H9 (cell line): ENCODE measurements at regions not wholly inside any gene's neighbourhood (a gene's known extent, or its start where the extent isn't known, plus 50 kb on each side); places are given as distances from the start of the nearest gene placed in this dataset.

ENCODE experiments used
- DNase-seq: peaks from one replicate; pipeline ENCODE4 v3.0.0-alpha.2; 2017
- H2AFZ ChIP-seq: one replicate; pipeline ENCODE4 v1.6.1; 2013; ENCODE audit warnings: mild to moderate bottlenecking, low read length, control low read depth, moderate library complexity
- H2AK5ac ChIP-seq: 2 replicates; pipeline ENCODE4 v1.6.1; 2013; ENCODE audit warnings: low read length, control low read depth, mixed read lengths; ENCODE audit not compliant: insufficient read length
- H2BK120ac ChIP-seq: one replicate; pipeline ENCODE4 v1.6.1; 2013; ENCODE audit warnings: low read depth, mild to moderate bottlenecking, low read length, control low read depth, inconsistent platforms; ENCODE audit not compliant: poor library complexity, severe bottlenecking
- H2BK12ac ChIP-seq: 2 replicates; pipeline ENCODE4 v1.6.1; 2013; ENCODE audit warnings: low read length, control low read depth, mixed read lengths, low read depth; ENCODE audit not compliant: insufficient read length
- H2BK15ac ChIP-seq: 2 replicates; pipeline ENCODE4 v1.6.1; 2013; ENCODE audit warnings: low read depth, low read length, control low read depth
- H2BK20ac ChIP-seq: one replicate; pipeline ENCODE4 v1.6.1; 2013; ENCODE audit warnings: low read depth, mild to moderate bottlenecking, low read length, control low read depth, inconsistent platforms; ENCODE audit not compliant: poor library complexity, severe bottlenecking
- H2BK5ac ChIP-seq: 2 replicates; pipeline ENCODE4 v1.6.1; 2013; ENCODE audit warnings: low read length, control low read depth, mixed read lengths; ENCODE audit not compliant: insufficient read length
- H3K14ac ChIP-seq: 2 replicates; pipeline ENCODE4 v1.6.1; 2013; ENCODE audit warnings: low read length, control low read depth; ENCODE audit not compliant: insufficient read depth
- H3K18ac ChIP-seq: 2 replicates; pipeline ENCODE4 v1.6.1; 2013; ENCODE audit warnings: low read depth, mild to moderate bottlenecking, mixed read lengths, low read length, control low read depth; ENCODE audit not compliant: insufficient read length
- H3K23ac ChIP-seq: 2 replicates; pipeline ENCODE4 v1.6.1; 2013; ENCODE audit warnings: low read length, control low read depth, mixed read lengths, low read depth; ENCODE audit not compliant: insufficient read length
- H3K23me2 ChIP-seq: 2 replicates; pipeline ENCODE4 v1.6.1; 2013; ENCODE audit warnings: low read depth, mild to moderate bottlenecking, mixed read lengths, low read length, control low read depth; ENCODE audit not compliant: insufficient read length, poor library complexity, severe bottlenecking
- H3K27ac ChIP-seq: 2 replicates; pipeline ENCODE4 v1.5.1; 2013; ENCODE audit warnings: low read length, control low read depth, mixed read lengths, low read depth; ENCODE audit not compliant: insufficient read length
- H3K27me3 ChIP-seq: 2 replicates; pipeline ENCODE4 v1.6.1; 2013; ENCODE audit warnings: low read length, control low read depth, inconsistent platforms; ENCODE audit not compliant: insufficient read depth
- H3K4ac ChIP-seq: 2 replicates; pipeline ENCODE4 v1.6.1; 2013; ENCODE audit warnings: low read depth, mild to moderate bottlenecking, control low read depth, inconsistent platforms, low read length, moderate library complexity
- H3K4me1 ChIP-seq: 2 replicates; pipeline ENCODE4 v1.6.1; 2013; ENCODE audit warnings: low read length, control low read depth, inconsistent platforms; ENCODE audit not compliant: insufficient read depth
- H3K4me2 ChIP-seq: 2 replicates; pipeline ENCODE4 v1.6.1; 2013; ENCODE audit warnings: low read length, control low read depth, mixed read lengths; ENCODE audit not compliant: insufficient read length, insufficient read depth
- H3K56ac ChIP-seq: 2 replicates; pipeline ENCODE4 v1.6.1; 2013; ENCODE audit warnings: low read depth, mild to moderate bottlenecking, mixed read lengths, low read length, control low read depth; ENCODE audit not compliant: insufficient read length
- H3K79me1 ChIP-seq: 2 replicates; pipeline ENCODE4 v1.6.1; 2013; ENCODE audit warnings: low read depth, mild to moderate bottlenecking, moderate library complexity, low read length, control low read depth, inconsistent platforms; ENCODE audit not compliant: insufficient read depth, poor library complexity, severe bottlenecking
- H3K79me2 ChIP-seq: 2 replicates; pipeline ENCODE4 v1.6.1; 2013; ENCODE audit warnings: low read length, control low read depth, inconsistent platforms; ENCODE audit not compliant: insufficient read depth
- H3K9ac ChIP-seq: 2 replicates; pipeline ENCODE4 v1.6.1; 2013; ENCODE audit warnings: low read length, control low read depth, mixed read lengths; ENCODE audit not compliant: insufficient read length; ENCODE audit errors: extremely low read depth
- H3K9me3 ChIP-seq: one replicate; pipeline ENCODE4 v1.6.1; 2013; ENCODE audit warnings: low read depth, low read length, inconsistent platforms; ENCODE audit not compliant: control insufficient read depth
- H3T11ph ChIP-seq: one replicate; pipeline ENCODE4 v1.6.1; 2013; ENCODE audit warnings: mild to moderate bottlenecking, low read length, control low read depth, inconsistent platforms
- H4K20me1 ChIP-seq: one replicate; pipeline ENCODE4 v1.6.1; 2013; ENCODE audit not compliant: control insufficient read depth, insufficient read length, insufficient read depth
- H4K5ac ChIP-seq: 2 replicates; pipeline ENCODE4 v1.6.1; 2013; ENCODE audit warnings: low read depth, mild to moderate bottlenecking, mixed read lengths, low read length, control low read depth; ENCODE audit not compliant: insufficient read length
- H4K8ac ChIP-seq: replicated peaks from 2 replicates; pipeline ENCODE4 v1.6.1; 2013; ENCODE audit warnings: low read length, control low read depth, mixed read lengths, low read depth; ENCODE audit not compliant: insufficient read length
- H4K91ac ChIP-seq: 2 replicates; pipeline ENCODE4 v1.6.1; 2013; ENCODE audit warnings: low read depth, mild to moderate bottlenecking, moderate library complexity, mixed read lengths, low read length, control low read depth; ENCODE audit not compliant: insufficient read length
- H3K27ac Mint-ChIP-seq, 3 experiments: 2 replicates in 2 of 3; 3 replicates in 1 of 3; pipeline ENCODE4 v1.8.0; 2020 to 2021; ENCODE audit warnings: mixed read lengths in 3 of 3, mild to moderate bottlenecking in 1 of 3, moderate library complexity in 1 of 3
- H3K27me3 Mint-ChIP-seq: 2 replicates; pipeline ENCODE4 v1.8.0; 2021; ENCODE audit warnings: low read depth, mild to moderate bottlenecking, moderate library complexity, mixed read lengths
- H3K36me3 Mint-ChIP-seq, 3 experiments: 2 replicates in 2 of 3; 3 replicates in 1 of 3; pipeline ENCODE4 v1.8.0; 2020 to 2021; ENCODE audit warnings: low read depth in 3 of 3, mixed read lengths in 3 of 3; ENCODE audit not compliant: insufficient read depth in 1 of 3
- H3K4me1 Mint-ChIP-seq, 2 experiments: 2 replicates each; pipeline ENCODE4 v1.8.0; 2020; ENCODE audit warnings: mixed read lengths in 2 of 2
- H3K4me3 Mint-ChIP-seq, 2 experiments: 2 replicates in 1 of 2; 3 replicates in 1 of 2; pipeline ENCODE4 v1.8.0; 2020 to 2021; ENCODE audit warnings: mild to moderate bottlenecking in 2 of 2, mixed read lengths in 2 of 2, moderate library complexity in 1 of 2
- H3K9me3 Mint-ChIP-seq, 2 experiments: 2 replicates in 1 of 2; 3 replicates in 1 of 2; pipeline ENCODE4 v1.8.0; 2020; ENCODE audit warnings: mild to moderate bottlenecking in 2 of 2, mixed read lengths in 2 of 2, moderate library complexity in 1 of 2
- CTCF ChIP-seq: fragments of 200-600 bp; sonication (generic); conservative IDR thresholded peaks from 3 replicates; pipeline ENCODE4 v1.8.0; 2021; ENCODE audit warnings: antibody characterized with exemption, mild to moderate bottlenecking
- WGBS: extraction: QIAGEN DNeasy Blood & Tissue Kit; methylation state at CpG from one replicate; pipeline ENCODE4 v1.1.7; 2013; ENCODE audit warnings: missing lambda C conversion rate, low lambda C conversion rate, mixed read lengths; ENCODE audit not compliant: insufficient read length; ENCODE audit errors: extremely low coverage; 5-methylcytosine and 5-hydroxymethylcytosine counted together

- Histone ChIP-seq H3K27ac (peak overlapping the region; percentile 60), H2AFZ (no peak overlapping the region), H3K4me2 (peak overlapping the region; percentile 96), H3K79me1 (peaks cover 3% of the 10 kb centered on the region), H3K56ac (no peak overlapping the region), H2AK5ac (no peak overlapping the region), H2BK15ac (no peak overlapping the region), H2BK20ac (no peak overlapping the region), H2BK12ac (no peak overlapping the region), H2BK5ac (no peak overlapping the region), H3K79me2 (peaks cover 12% of the 10 kb centered on the region; the same call in 1 of the 2 replicates), H3K14ac (peak overlapping the region; percentile 87; the same call in 1 of the 2 replicates), H4K5ac (no peak overlapping the region), H3K4me1 (peaks cover 17% of the 10 kb centered on the region), H4K20me1 (no peaks in the 10 kb centered on the region), H3K23ac (no peak overlapping the region), H3K9ac (peak overlapping the region; percentile 77), H3K18ac (peak overlapping the region; percentile 2), H2BK120ac (no peak overlapping the region), H3K27me3 (no peaks in the 10 kb centered on the region), H4K8ac (no peak overlapping the region), H3K9me3 (no peaks in the 10 kb centered on the region), H4K91ac (no peak overlapping the region), H3K23me2 (peaks cover 9% of the 10 kb centered on the region), H3K4ac (no peak overlapping the region), H3T11ph (no peak overlapping the region)
- no CpG with 5 or more reads among the region's 66 CpGs for WGBS
- H3K9me3 Mint-ChIP-seq, result no peaks in the 10 kb centered on the region; a peak in 1 of 5 replicates
- H3K36me3 Mint-ChIP-seq, result no peaks in the 10 kb centered on the region; a peak in 1 of 7 replicates
- TF ChIP-seq CTCF, result no peak
- peaks cover 72 to 73% of the 10 kb centered on the region in 2 experiments for H3K4me1 Mint-ChIP-seq
- H3K27ac Mint-ChIP-seq, result peak overlapping the region; percentile 93 to 99 (median 98)
- H3K27me3 Mint-ChIP-seq, result no peaks in the 10 kb centered on the region; the same call in 1 of the 2 replicates
- peak overlapping the region; percentile 82 to 95 for H3K4me3 Mint-ChIP-seq
- DNase-seq, result peak; percentile 73
These were observed 201.9 kb upstream of the FOXN3 start for GRCh38 chr14:89618811-89619551.
